MV-4-11 (cell line): ENCODE measurements at regions not wholly inside any gene's neighbourhood (a gene's known extent, or its start where the extent isn't known, plus 50 kb on each side); places are given as distances from the start of the nearest gene placed in this dataset.
"Not testable (repeated sequence)": the region's sequence is repeated elsewhere in the genome, so short reads cannot be mapped to it uniquely, and the experiment has no call there.

Experiments used
- DNase-seq: peaks from one replicate; lab custom pipeline; 2025; lab: John Stamatoyannopoulos, UW

- no peak for DNase-seq
Measured at GRCh38 chr7:153942036-153942435, 110.2 kb upstream of the DPP6 start.

DNA sequence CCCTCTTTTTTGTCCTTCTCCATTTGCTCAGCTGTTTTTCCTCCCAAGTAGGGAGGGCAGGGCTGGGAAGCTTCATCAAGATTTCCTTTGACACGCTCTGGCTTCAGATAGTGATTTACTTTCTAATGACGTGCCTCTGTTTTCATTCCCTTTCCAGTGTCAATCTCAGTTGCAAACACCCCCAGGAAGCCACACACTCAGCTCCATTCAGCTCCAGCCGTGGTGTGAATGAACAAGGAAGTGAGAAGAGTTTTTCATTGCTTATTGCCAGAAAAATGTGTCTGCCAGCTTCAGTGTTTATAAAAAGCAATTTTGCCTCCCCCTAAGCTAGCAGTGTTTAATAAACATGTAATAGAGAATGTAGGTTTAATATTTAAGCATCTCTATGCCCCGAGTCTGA lies 108.7 kb upstream of the DPP6 start:
- DNase-seq, result no peak

DNA sequence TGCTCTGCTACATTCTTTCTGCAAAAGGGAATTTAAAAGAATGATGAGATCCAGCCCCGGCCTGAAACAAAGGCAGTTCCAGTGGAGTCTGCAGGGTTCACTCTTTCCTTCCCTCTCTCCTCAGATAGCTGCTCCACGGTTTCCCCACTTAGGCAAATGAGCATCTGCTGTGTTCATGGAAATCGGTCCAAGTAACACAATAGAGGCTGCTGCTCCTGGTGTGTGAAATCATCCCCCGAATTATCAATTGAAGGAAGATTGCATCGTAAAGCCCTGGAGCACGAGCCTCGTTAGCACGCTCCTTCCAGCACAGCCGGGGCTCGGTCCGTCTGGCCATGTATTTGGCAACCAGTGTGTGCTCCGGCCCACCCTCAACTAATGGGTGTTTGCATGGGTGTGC lies 108.3 kb upstream of the DPP6 start:
- DNase-seq, result no peak

DNA sequence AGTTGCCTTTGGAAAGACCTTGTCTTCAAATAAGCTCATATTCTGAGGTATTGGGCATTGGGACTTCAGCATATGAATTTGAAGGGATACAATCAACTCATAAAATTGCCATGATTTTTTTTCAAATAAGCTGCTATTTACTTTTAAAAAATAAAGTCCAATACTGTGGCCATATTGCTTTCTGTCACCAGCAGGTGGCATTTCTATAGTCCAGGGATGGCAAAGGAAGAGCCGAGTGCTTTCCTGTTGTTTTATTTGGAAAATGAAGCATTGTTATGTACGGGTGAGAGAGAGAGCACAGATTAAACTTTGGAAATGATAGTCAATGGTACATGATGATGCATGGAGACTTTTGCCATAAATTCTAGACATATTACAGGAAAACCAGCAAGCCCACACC lies 104.1 kb upstream of the DPP6 start:
- DNase-seq, result no peak

- no peak for DNase-seq
Measured at GRCh38 chr7:153951316-153951715, 100.9 kb upstream of the DPP6 start.

- DNase-seq, result no peak
Measured at GRCh38 chr7:153954477-153954876, 97.7 kb upstream of the DPP6 start.

DNA sequence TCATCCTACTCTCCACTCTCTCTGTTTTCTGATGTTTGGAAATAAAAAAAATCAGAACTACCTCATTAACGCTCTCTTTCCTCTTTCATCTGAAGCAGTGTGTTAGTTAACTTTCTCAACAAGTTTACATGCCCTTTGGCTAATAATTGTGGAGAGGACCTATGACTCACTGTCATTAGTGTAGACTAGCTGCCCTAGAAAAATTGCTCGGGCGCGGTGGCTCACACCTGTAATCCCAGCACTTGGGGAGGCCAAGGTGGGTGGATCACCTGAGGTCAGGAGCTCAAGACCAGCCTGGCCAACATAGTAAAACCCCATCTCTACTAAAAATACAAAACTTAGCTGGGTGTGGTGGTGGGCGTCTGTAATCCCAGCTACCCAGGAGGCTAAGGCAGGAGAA lies 94.5 kb upstream of the DPP6 start:
- not testable (repeated sequence) for DNase-seq

GRCh38 chr7:153958381-153958780 lies 93.8 kb upstream of the DPP6 start:
- DNase-seq, result not testable (repeated sequence)

- DNase-seq, result not testable (repeated sequence)
Measured at GRCh38 chr7:153958789-153959188, 93.4 kb upstream of the DPP6 start.

DNA sequence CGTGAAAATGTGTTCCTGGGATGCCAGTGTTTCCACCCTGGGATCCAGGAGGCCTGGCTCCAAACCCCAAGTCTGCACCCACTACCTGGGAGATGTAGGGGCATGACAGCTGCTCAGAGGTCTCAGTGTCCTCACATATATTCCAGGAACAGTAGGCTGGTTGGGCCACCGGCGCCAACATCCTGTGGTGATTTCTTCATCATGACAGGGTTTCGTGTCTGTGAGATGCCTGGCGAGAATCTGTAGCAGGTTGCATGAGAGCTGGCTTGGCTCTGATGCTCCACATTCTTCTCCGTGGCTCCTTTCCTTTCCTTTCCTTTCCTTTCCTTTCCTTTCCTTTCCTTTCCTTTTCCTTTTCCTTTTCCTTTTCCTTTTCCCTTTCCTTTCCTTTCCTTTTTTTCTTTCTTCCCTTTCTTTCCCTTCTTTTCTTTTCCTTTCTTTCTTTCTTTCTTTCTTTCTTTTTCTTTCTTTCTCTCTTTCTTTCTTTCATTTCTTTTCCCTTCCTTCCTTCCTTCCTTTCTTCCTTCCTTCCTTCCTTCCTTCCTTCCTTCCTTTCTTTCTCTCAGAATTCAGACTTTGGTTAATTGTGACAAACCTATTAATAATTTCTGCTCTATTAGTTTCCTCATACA lies 87.6 kb upstream of the DPP6 start:
- DNase-seq, result not testable (repeated sequence)

DNA sequence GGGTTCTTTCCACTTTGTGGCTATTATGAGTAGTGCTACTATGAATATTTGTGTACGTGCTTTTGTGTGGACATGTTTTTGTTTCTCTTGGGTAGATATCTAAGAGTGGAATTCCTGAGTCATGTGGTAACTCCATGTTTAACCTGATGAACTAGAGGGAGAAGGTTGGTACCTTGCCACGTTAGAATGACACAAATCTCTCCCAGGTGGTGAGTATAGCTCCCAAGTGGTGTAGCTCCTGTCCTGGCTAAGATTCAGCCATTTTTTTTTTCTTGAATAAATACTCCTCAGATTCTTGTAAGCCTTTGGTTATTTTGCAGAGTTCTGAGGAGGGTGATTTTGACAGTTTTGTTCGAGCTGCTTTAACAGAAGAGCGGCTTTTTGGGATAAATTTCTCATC lies 83.2 kb upstream of the DPP6 start:
- DNase-seq, result not testable (repeated sequence)

GRCh38 chr7:153974603-153975002 lies 77.6 kb upstream of the DPP6 start:
- DNase-seq, result not testable (repeated sequence)

DNA sequence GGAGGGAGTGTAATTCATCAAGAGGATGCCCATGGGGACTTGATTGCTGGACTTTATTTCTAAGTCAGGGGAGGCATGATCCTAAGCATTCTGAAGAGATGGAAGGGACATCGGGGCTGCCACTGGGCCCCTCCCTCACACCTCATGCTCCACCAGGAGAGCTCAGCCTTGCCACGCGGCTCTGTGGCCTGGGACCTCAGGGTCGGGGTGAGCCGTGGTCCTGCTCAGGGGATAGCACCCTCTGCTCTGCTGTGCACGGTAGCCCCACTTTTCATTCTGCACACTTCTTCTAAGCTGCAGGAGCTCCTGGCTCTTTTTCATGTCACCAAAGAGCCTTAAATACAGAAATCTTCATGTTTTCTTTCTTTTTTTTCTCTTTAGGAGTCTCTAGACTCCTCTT lies 75.5 kb upstream of the DPP6 start:
- DNase-seq, result not testable (repeated sequence)

DNA sequence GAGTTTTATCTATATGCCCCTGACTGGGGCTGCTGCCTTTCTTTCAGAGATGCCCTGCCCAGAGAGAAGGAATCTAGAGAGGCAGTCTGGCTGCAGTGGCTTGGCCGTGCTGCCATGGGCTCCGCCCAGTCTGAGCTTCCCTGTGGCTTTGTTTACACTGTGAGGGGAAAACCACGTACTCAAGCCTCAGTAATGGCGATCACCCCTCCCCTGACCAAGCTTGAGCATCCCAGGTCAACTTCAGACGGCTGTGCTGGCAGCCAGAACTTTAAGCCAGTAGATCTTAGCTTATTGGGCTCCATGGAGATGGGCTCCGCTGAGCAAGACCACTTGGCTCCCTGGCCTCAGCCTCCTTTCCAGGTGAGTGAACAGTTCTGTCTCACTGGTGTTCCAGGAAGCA lies 69.0 kb upstream of the DPP6 start:
- not testable (repeated sequence) for DNase-seq

- not testable (repeated sequence) for DNase-seq
Measured at GRCh38 chr7:153989066-153989627, 63.1 kb upstream of the DPP6 start.

DNA sequence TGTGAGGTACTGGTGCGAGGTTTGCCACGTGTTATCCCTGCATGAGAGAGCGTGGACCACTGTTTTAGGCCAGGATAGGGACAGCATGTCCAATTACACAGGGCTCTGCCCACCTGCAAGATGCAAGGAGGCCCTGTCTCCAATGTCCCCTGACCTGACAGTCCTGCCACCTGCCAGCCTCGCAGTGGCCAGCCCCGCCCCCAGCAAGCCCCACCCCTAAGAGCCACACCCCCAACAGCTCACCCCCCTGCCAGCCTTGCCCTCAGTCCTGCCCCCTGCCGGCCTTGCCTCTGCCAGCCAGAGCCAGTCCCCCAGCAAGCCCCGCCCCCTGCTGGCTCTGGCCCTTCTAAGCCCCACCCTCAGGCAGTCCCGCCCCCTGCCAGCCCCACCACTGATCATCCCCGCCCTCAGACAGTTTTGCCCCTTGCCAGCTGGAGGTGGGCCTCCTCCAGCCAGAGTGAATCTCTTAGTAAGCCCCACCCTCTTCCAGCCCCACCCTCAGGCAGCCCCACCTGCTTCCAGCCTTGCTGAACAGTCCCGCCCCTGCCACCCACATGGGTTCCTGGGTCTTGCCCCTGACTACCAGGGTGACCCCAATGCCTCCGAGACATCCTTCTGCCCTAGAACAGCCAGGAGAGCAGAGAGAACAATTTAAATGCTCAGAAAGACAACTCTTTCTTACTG lies 62.3 kb upstream of the DPP6 start:
- DNase-seq, result not testable (repeated sequence)

DNA sequence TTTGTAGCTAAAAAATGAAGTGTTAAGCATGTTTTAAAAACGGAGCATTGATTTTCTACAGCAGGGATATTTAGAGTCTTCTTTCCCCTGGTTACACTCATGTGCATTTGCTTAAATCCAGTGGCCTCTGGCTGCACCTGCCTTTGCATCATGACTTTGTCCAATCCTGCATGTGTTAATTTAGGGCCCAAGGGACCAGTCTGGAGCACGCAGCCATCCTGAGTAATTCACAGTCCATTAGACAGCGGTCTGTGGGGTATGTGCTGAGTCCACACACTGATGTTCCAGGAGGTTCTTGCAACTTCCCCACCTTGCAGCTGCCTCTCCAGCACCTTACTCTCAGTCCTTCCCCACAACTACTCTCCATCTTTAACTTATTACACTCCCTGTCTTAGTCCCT lies 60.7 kb upstream of the DPP6 start:
- DNase-seq, result not testable (repeated sequence)

- not testable (repeated sequence) for DNase-seq
Measured at GRCh38 chr7:153993402-153993801, 58.8 kb upstream of the DPP6 start.

DNA sequence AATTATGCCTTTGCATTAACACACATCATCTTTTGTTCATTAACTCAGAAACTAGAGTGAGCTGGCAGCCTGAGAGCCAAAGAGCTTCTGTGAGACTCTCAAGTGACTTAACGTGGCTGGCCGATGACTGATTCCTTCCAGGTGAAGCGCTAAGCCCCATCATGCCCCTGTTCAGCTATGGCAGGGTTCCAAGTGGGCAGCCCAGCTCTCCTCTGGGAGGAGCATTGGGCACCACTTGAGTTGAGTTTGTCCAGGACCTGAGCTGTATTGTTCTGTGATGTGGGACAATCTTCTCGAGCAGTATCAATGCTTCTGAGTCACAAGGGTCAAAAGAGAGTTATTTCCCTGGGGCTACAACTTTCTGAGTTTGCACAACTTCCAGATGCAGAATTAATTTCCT lies 53.3 kb upstream of the DPP6 start:
- DNase-seq, result not testable (repeated sequence)
